Prostate gland (tissue), 2 donors: ENCODE measurements at regions not wholly inside any gene's neighbourhood (a gene's known extent, or its start where the extent isn't known, plus 50 kb on each side); places are given as distances from the start of the nearest gene placed in this dataset.

Source experiments
- DNase-seq: peaks from one replicate; pipeline ENCODE4 v3.0.0-alpha.2; 2019; ENCODE audit warnings: low spot score
- H3K27ac ChIP-seq, 2 donors: fragments of 200-600 bp; sonication (generic); 2 replicates each; pipeline ENCODE4 v1.5.1; 2017 to 2019
- H3K27me3 ChIP-seq: fragments of 200-600 bp; sonication (generic); replicated peaks from 2 replicates; pipeline ENCODE4 v1.5.1; 2019; ENCODE audit not compliant: insufficient read depth
- H3K36me3 ChIP-seq, 2 donors: fragments of 200-600 bp; sonication (generic); 1 replicate in 1 of 2; 2 replicates in 1 of 2; pipeline versions ENCODE4 v1.5.1 to v1.8.1; 2017 to 2019
- H3K4me1 ChIP-seq: fragments of 200-600 bp; sonication (generic); replicated peaks from 2 replicates; pipeline ENCODE4 v1.5.1; 2019
- H3K4me3 ChIP-seq, 2 donors: fragments of 200-600 bp; sonication (generic); 2 replicates each; pipeline ENCODE4 v1.5.1; 2017 to 2019
- H3K9me3 ChIP-seq: fragments of 200-600 bp; sonication (generic); 2 replicates; pipeline ENCODE4 v1.5.1; 2017
- CTCF ChIP-seq, 4 experiments: fragments of 200-600 bp in 2 of 4; fragments of 450-650 bp in 2 of 4; sonication (generic) in 2 of 4; IDR thresholded peaks; 1 replicate in 3 of 4; 2 replicates in 1 of 4; pipeline ENCODE4 v1.5.1; 2016 to 2019; ENCODE audit warnings: antibody characterized with exemption in 4 of 4, mild to moderate bottlenecking in 2 of 4, moderate library complexity in 2 of 4
- POLR2A ChIP-seq: fragments of 450-650 bp; IDR thresholded peaks from one replicate; pipeline ENCODE4 v1.6.1; 2016; ENCODE audit warnings: antibody characterized with exemption, mild to moderate bottlenecking
- POLR2AphosphoS5 ChIP-seq: sonication (generic); formaldehyde crosslinking; IDR thresholded peaks from one replicate; pipeline ENCODE4 v1.6.1; 2017; ENCODE audit warnings: antibody characterized with exemption
- WGBS: methylation state at CpG from one replicate; pipeline ENCODE4 v1.1.5; 2018; 5-methylcytosine and 5-hydroxymethylcytosine counted together
- intact Hi-C: fragments of 100-400 bp; cut with DNase I; formaldehyde crosslinking; loops from one replicate; pipeline ENCODE4 v1.14.2; 2022

GRCh38 chr5:174444479-174445188 is 279.7 kb upstream of the MSX2 start:
- Histone ChIP-seq H3K27ac (no peak overlapping the region), H3K4me3 (no peak overlapping the region), H3K27me3 (no peaks in the 10 kb centered on the region), H3K9me3 (no peaks in the 10 kb centered on the region), H3K4me1 (no peaks in the 10 kb centered on the region), H3K36me3 (no peaks in the 10 kb centered on the region)
- 72% methylated on average over 7 of the region's 7 CpGs for WGBS
- no peak for DNase-seq
- intact Hi-C loops: no loop called here
- TF ChIP-seq POLR2A (no peak), CTCF (IDR thresholded peaks at IDR 0.05) (no peak), POLR2AphosphoS5 (no peak)

GRCh38 chr5:174446446-174446845 is 277.9 kb upstream of the MSX2 start:
- TF ChIP-seq POLR2AphosphoS5 (no peak), CTCF (IDR thresholded peaks at IDR 0.05) (no peak), POLR2A (no peak)
- no peaks in the 10 kb centered on the region for H3K9me3 ChIP-seq
- 58% methylated on average over 6 of the region's 6 CpGs for WGBS
- no peaks in the 10 kb centered on the region for H3K4me1 ChIP-seq
- H3K36me3 ChIP-seq: no peaks in the 10 kb centered on the region
- no peak overlapping the region for H3K27ac ChIP-seq
- DNase-seq: no peak
- H3K27me3 ChIP-seq: no peaks in the 10 kb centered on the region
- intact Hi-C loops: no loop called here
- H3K4me3 ChIP-seq: no peak overlapping the region

GRCh38 chr5:174446988-174447387 is 277.4 kb upstream of the MSX2 start:
- H3K36me3 ChIP-seq: no peaks in the 10 kb centered on the region
- DNase-seq: no peak
- WGBS: 58% methylated on average over 10 of the region's 10 CpGs
- no peaks in the 10 kb centered on the region for H3K27me3 ChIP-seq
- no peak for TF ChIP-seq POLR2AphosphoS5
- no peak for TF ChIP-seq CTCF (IDR thresholded peaks at IDR 0.05)
- no peak for TF ChIP-seq POLR2A
- no peaks in the 10 kb centered on the region for H3K4me1 ChIP-seq
- H3K9me3 ChIP-seq: no peaks in the 10 kb centered on the region
- intact Hi-C loops: no loop called here
- no peak overlapping the region for H3K4me3 ChIP-seq
- no peak overlapping the region for H3K27ac ChIP-seq

- no peaks in the 10 kb centered on the region for H3K27me3 ChIP-seq
- no peaks in the 10 kb centered on the region for H3K4me1 ChIP-seq
- intact Hi-C loops: no loop called here
- 83% methylated on average over 4 of the region's 4 CpGs for WGBS
- DNase-seq: no peak
- H3K4me3 ChIP-seq: no peak overlapping the region
- H3K9me3 ChIP-seq: no peaks in the 10 kb centered on the region
- no peaks in the 10 kb centered on the region for H3K36me3 ChIP-seq
- TF ChIP-seq POLR2AphosphoS5 (no peak), POLR2A (no peak), CTCF (IDR thresholded peaks at IDR 0.05) (no peak)
- no peak overlapping the region for H3K27ac ChIP-seq
Observed at GRCh38 chr5:174448041-174448440, 276.3 kb upstream of the MSX2 start.

- no peak for DNase-seq
- no peaks in the 10 kb centered on the region for H3K36me3 ChIP-seq
- H3K27me3 ChIP-seq: no peaks in the 10 kb centered on the region
- no peak overlapping the region for H3K27ac ChIP-seq
- H3K4me1 ChIP-seq: no peaks in the 10 kb centered on the region
- no peak overlapping the region for H3K4me3 ChIP-seq
- intact Hi-C loops: no loop called here
- no peaks in the 10 kb centered on the region for H3K9me3 ChIP-seq
- no peak for TF ChIP-seq CTCF (IDR thresholded peaks at IDR 0.05)
Observed at GRCh38 chr5:174448662-174449061, 275.7 kb upstream of the MSX2 start.
